ENCODE measurements at regions not wholly inside any gene's neighbourhood (a gene's known extent, or its start where the extent isn't known, plus 50 kb on each side); places are given as distances from the start of the nearest gene placed in this dataset.

- no peak overlapping the region for H3K4me2 ChIP-seq (ENCODE audit: low read length)
- H3K36me3 ChIP-seq (ENCODE audit: insufficient read depth, low read length): no peaks in the 10 kb centered on the region
- no peaks in the 10 kb centered on the region for H4K20me1 ChIP-seq (ENCODE audit: insufficient read depth, low read length)
- H3K4me1 Mint-ChIP-seq (ENCODE audit: low read depth, unreplicated experiment): peaks cover 3% of the 10 kb centered on the region
- peaks cover 9% of the 10 kb centered on the region for H3K36me3 Mint-ChIP-seq (ENCODE audit: low read depth, unreplicated experiment)
- H3K9me3 ChIP-seq (ENCODE audit: insufficient read depth, low read depth, low read length): peaks cover 5% of the 10 kb centered on the region
- peaks cover 40% of the 10 kb centered on the region for H3K27me3 Mint-ChIP-seq (ENCODE audit: low read depth, unreplicated experiment)
- no peak overlapping the region for H3K4me3 ChIP-seq (ENCODE audit: insufficient read depth, low read depth, low read length)
- H3K27ac ChIP-seq (ENCODE audit: low read depth, low read length): no peak overlapping the region
- H3K27me3 ChIP-seq (ENCODE audit: insufficient read depth, low read length): peaks cover 57% of the 10 kb centered on the region
- H3K9ac ChIP-seq (ENCODE audit: low read length): no peak overlapping the region
- DNase-seq (ENCODE audit: low read depth) (no peak), FAIRE-seq (no peak)
- no peak overlapping the region for H3K27ac Mint-ChIP-seq (ENCODE audit: unreplicated experiment)
- H2AFZ ChIP-seq (ENCODE audit: low read depth, low read length): no peak overlapping the region
- H3K4me1 ChIP-seq (ENCODE audit: insufficient read depth, low read length): no peaks in the 10 kb centered on the region
- no peaks in the 10 kb centered on the region for H3K79me2 ChIP-seq (ENCODE audit: insufficient read depth, low read length)
- no peak for TF ChIP-seq CTCF (IDR thresholded peaks at IDR 0.05; ENCODE audit: insufficient read depth, low read depth, low read length)
- no peak for TF ChIP-seq EZH2 (IDR thresholded peaks at IDR 0.05; ENCODE audit: insufficient read depth, low read length)
- H3K9me3 Mint-ChIP-seq (ENCODE audit: unreplicated experiment): peaks cover 3% of the 10 kb centered on the region
- H3K4me3 Mint-ChIP-seq (ENCODE audit: unreplicated experiment): no peak overlapping the region
Measured at GRCh38 chr3:31466866-31467265, 65.9 kb upstream of the STT3B start.

GRCh38 chr3:31468433-31468832, 64.3 kb upstream of the STT3B start:
- Mint-ChIP-seq H3K27ac (ENCODE audit: unreplicated experiment) (no peak overlapping the region), H3K4me3 (ENCODE audit: unreplicated experiment) (no peak overlapping the region), H3K9me3 (ENCODE audit: unreplicated experiment) (peaks cover 3% of the 10 kb centered on the region), H3K4me1 (ENCODE audit: low read depth, unreplicated experiment) (peaks cover 5% of the 10 kb centered on the region), H3K27me3 (ENCODE audit: low read depth, unreplicated experiment) (peaks cover 30% of the 10 kb centered on the region), H3K36me3 (ENCODE audit: low read depth, unreplicated experiment) (peaks cover 9% of the 10 kb centered on the region)
- Histone ChIP-seq H3K79me2 (ENCODE audit: insufficient read depth, low read length) (no peaks in the 10 kb centered on the region), H3K9me3 (ENCODE audit: insufficient read depth, low read depth, low read length) (peaks cover 5% of the 10 kb centered on the region), H3K36me3 (ENCODE audit: insufficient read depth, low read length) (no peaks in the 10 kb centered on the region), H3K27me3 (ENCODE audit: insufficient read depth, low read length) (peaks cover 49% of the 10 kb centered on the region), H3K4me3 (ENCODE audit: insufficient read depth, low read depth, low read length) (no peak overlapping the region), H3K9ac (ENCODE audit: low read length) (no peak overlapping the region), H3K4me1 (ENCODE audit: insufficient read depth, low read length) (no peaks in the 10 kb centered on the region), H3K4me2 (ENCODE audit: low read length) (no peak overlapping the region), H3K27ac (ENCODE audit: low read depth, low read length) (no peak overlapping the region), H4K20me1 (ENCODE audit: insufficient read depth, low read length) (no peaks in the 10 kb centered on the region), H2AFZ (ENCODE audit: low read depth, low read length) (no peak overlapping the region)
- TF ChIP-seq CTCF (IDR thresholded peaks at IDR 0.05; ENCODE audit: insufficient read depth, low read depth, low read length): no peak
- TF ChIP-seq EZH2 (IDR thresholded peaks at IDR 0.05; ENCODE audit: insufficient read depth, low read length): no peak
- no peak for FAIRE-seq
- no peak for DNase-seq (ENCODE audit: low read depth)

GRCh38 chr3:31469385-31469784, 63.3 kb upstream of the STT3B start:
- FAIRE-seq (no peak), DNase-seq (ENCODE audit: low read depth) (no peak)
- no peaks in the 10 kb centered on the region for H3K4me1 ChIP-seq (ENCODE audit: insufficient read depth, low read length)
- no peaks in the 10 kb centered on the region for H3K36me3 ChIP-seq (ENCODE audit: insufficient read depth, low read length)
- H3K4me3 Mint-ChIP-seq (ENCODE audit: unreplicated experiment): no peak overlapping the region
- no peak for TF ChIP-seq CTCF (IDR thresholded peaks at IDR 0.05; ENCODE audit: insufficient read depth, low read depth, low read length)
- peaks cover 48% of the 10 kb centered on the region for H3K27me3 ChIP-seq (ENCODE audit: insufficient read depth, low read length)
- H3K9ac ChIP-seq (ENCODE audit: low read length): no peak overlapping the region
- H3K4me1 Mint-ChIP-seq (ENCODE audit: low read depth, unreplicated experiment): peaks cover 5% of the 10 kb centered on the region
- no peak overlapping the region for H3K4me2 ChIP-seq (ENCODE audit: low read length)
- no peak overlapping the region for H3K27ac Mint-ChIP-seq (ENCODE audit: unreplicated experiment)
- peaks cover 5% of the 10 kb centered on the region for H3K9me3 ChIP-seq (ENCODE audit: insufficient read depth, low read depth, low read length)
- H3K27me3 Mint-ChIP-seq (ENCODE audit: low read depth, unreplicated experiment): peaks cover 24% of the 10 kb centered on the region
- no peaks in the 10 kb centered on the region for H4K20me1 ChIP-seq (ENCODE audit: insufficient read depth, low read length)
- no peaks in the 10 kb centered on the region for H3K79me2 ChIP-seq (ENCODE audit: insufficient read depth, low read length)
- H3K36me3 Mint-ChIP-seq (ENCODE audit: low read depth, unreplicated experiment): peaks cover 6% of the 10 kb centered on the region
- peaks cover 3% of the 10 kb centered on the region for H3K9me3 Mint-ChIP-seq (ENCODE audit: unreplicated experiment)
- no peak overlapping the region for H2AFZ ChIP-seq (ENCODE audit: low read depth, low read length)
- H3K4me3 ChIP-seq (ENCODE audit: insufficient read depth, low read depth, low read length): no peak overlapping the region
- H3K27ac ChIP-seq (ENCODE audit: low read depth, low read length): no peak overlapping the region
